CD8-positive, alpha-beta memory T cell (primary cell): ENCODE measurements at regions not wholly inside any gene's neighbourhood (a gene's known extent, or its start where the extent isn't known, plus 50 kb on each side); places are given as distances from the start of the nearest gene placed in this dataset.
"Not testable (repeated sequence)": the region's sequence is repeated elsewhere in the genome, so short reads cannot be mapped to it uniquely, and the experiment has no call there.

Source experiments
- CTCF ChIA-PET: fragments of 350-600 bp; sonication (Branson Sonifier 250); formaldehyde crosslinking; loops from one replicate; lab custom pipeline; 2021; ENCODE audit warnings: antibody characterized with exemption; lab: Charles Lee
- POLR2A ChIA-PET: fragments of 350-600 bp; sonication (Branson Sonifier 250); formaldehyde crosslinking; loops from one replicate; lab custom pipeline; 2021; ENCODE audit warnings: antibody characterized with exemption; lab: Charles Lee
- DNase-seq, 5 donors: peaks; one replicate each; pipeline versions ENCODE4 v3.0.0 to v3.0.0-alpha.2; 2020 to 2022; ENCODE audit warnings: mixed read lengths in 1 of 5
- H3K27ac ChIP-seq: one replicate; pipeline ENCODE4 v1.7.0; 2013; ENCODE audit warnings: low read depth, mild to moderate bottlenecking, low read length, moderate library complexity
- H3K27me3 ChIP-seq: 2 replicates; pipeline ENCODE4 v1.7.0; 2013; ENCODE audit warnings: low read length, mild to moderate bottlenecking; ENCODE audit not compliant: insufficient read depth, poor library complexity, severe bottlenecking
- H3K36me3 ChIP-seq: 2 replicates; pipeline ENCODE4 v1.7.0; 2013; ENCODE audit warnings: mild to moderate bottlenecking, low read length, moderate library complexity; ENCODE audit not compliant: insufficient read depth
- H3K4me1 ChIP-seq: 2 replicates; pipeline ENCODE4 v1.7.0; 2013; ENCODE audit warnings: mild to moderate bottlenecking, low read length, moderate library complexity; ENCODE audit not compliant: insufficient read depth
- H3K4me3 ChIP-seq: 2 replicates; pipeline ENCODE4 v1.7.0; 2013; ENCODE audit warnings: mild to moderate bottlenecking, low read length
- H3K9me3 ChIP-seq: 2 replicates; pipeline ENCODE4 v1.7.0; 2013; ENCODE audit warnings: mild to moderate bottlenecking, low read length
- H3K27ac Mint-ChIP-seq, 8 donors: one replicate each; pipeline ENCODE4 v1.8.0; 2020 to 2021; ENCODE audit warnings: mixed read lengths in 8 of 8, mild to moderate bottlenecking in 6 of 8, inconsistent platforms in 3 of 8, moderate library complexity in 3 of 8
- H3K27me3 Mint-ChIP-seq, 2 donors: one replicate each; pipeline ENCODE4 v1.8.0; 2020 to 2021; ENCODE audit warnings: mixed read lengths in 2 of 2, mild to moderate bottlenecking in 1 of 2, moderate library complexity in 1 of 2
- H3K36me3 Mint-ChIP-seq, 3 donors: one replicate each; pipeline ENCODE4 v1.8.0; 2020 to 2021; ENCODE audit warnings: mixed read lengths in 3 of 3, inconsistent platforms in 1 of 3, mild to moderate bottlenecking in 1 of 3
- H3K4me1 Mint-ChIP-seq, 3 donors: one replicate each; pipeline ENCODE4 v1.8.0; 2020 to 2021; ENCODE audit warnings: mixed read lengths in 3 of 3, inconsistent platforms in 1 of 3, mild to moderate bottlenecking in 1 of 3
- H3K4me3 Mint-ChIP-seq, 7 donors: one replicate each; pipeline ENCODE4 v1.8.0; 2020 to 2021; ENCODE audit warnings: mixed read lengths in 7 of 7, mild to moderate bottlenecking in 6 of 7, moderate library complexity in 4 of 7, inconsistent platforms in 2 of 7
- H3K9me3 Mint-ChIP-seq, 5 donors: one replicate each; pipeline ENCODE4 v1.8.0; 2020 to 2022; ENCODE audit warnings: mixed read lengths in 5 of 5, mild to moderate bottlenecking in 3 of 5, moderate library complexity in 2 of 5, inconsistent platforms in 1 of 5

- H3K4me3 Mint-ChIP-seq, H3K27ac Mint-ChIP-seq, H3K27me3 Mint-ChIP-seq, H3K36me3 ChIP-seq, H3K27me3 ChIP-seq, H3K36me3 Mint-ChIP-seq, H3K4me1 ChIP-seq, H3K4me1 Mint-ChIP-seq, DNase-seq, H3K9me3 Mint-ChIP-seq, H3K4me3 ChIP-seq, H3K27ac ChIP-seq, CTCF ChIA-PET, H3K9me3 ChIP-seq, POLR2A ChIA-PET: not testable (repeated sequence)
Observed at GRCh38 chr10:84881696-84882095, 553.3 kb downstream of the CCSER2 start.

- ChIA-PET POLR2A (no interaction called here), CTCF (no interaction called here)
- Mint-ChIP-seq H3K9me3 (peaks cover 0 to 5% (median 0%) of the 10 kb centered on the region in 5 donors), H3K27ac (no peak overlapping the region), H3K27me3 (no peaks in the 10 kb centered on the region), H3K36me3 (no peaks in the 10 kb centered on the region), H3K4me3 (no peak overlapping the region), H3K4me1 (no peaks in the 10 kb centered on the region)
- Histone ChIP-seq H3K4me3 (no peak overlapping the region), H3K9me3 (no peaks in the 10 kb centered on the region), H3K27me3 (no peaks in the 10 kb centered on the region), H3K4me1 (no peaks in the 10 kb centered on the region), H3K36me3 (no peaks in the 10 kb centered on the region), H3K27ac (no peak overlapping the region)
- no peak for DNase-seq
Observed at GRCh38 chr10:84890706-84891105, 562.3 kb downstream of the CCSER2 start.

GRCh38 chr10:84891631-84892030, 563.2 kb downstream of the CCSER2 start:
- DNase-seq, result no peak
- POLR2A ChIA-PET, result no interaction called here
- H3K36me3 Mint-ChIP-seq, result no peaks in the 10 kb centered on the region
- CTCF ChIA-PET, result no interaction called here
- Histone ChIP-seq H3K36me3 (no peaks in the 10 kb centered on the region), H3K4me1 (no peaks in the 10 kb centered on the region), H3K9me3 (no peaks in the 10 kb centered on the region), H3K27ac (no peak overlapping the region), H3K27me3 (no peaks in the 10 kb centered on the region), H3K4me3 (no peak overlapping the region)
- no peaks in the 10 kb centered on the region for H3K27me3 Mint-ChIP-seq
- no peak overlapping the region for H3K27ac Mint-ChIP-seq
- H3K4me1 Mint-ChIP-seq, result no peaks in the 10 kb centered on the region
- peaks cover 0 to 5% (median 0%) of the 10 kb centered on the region in 5 donors for H3K9me3 Mint-ChIP-seq
- H3K4me3 Mint-ChIP-seq, result no peak overlapping the region

- no peak for DNase-seq
- no peaks in the 10 kb centered on the region for H3K36me3 ChIP-seq
- Mint-ChIP-seq H3K4me3 (no peak overlapping the region), H3K27me3 (no peaks in the 10 kb centered on the region), H3K27ac (no peak overlapping the region), H3K4me1 (no peaks in the 10 kb centered on the region), H3K9me3 (peaks cover 0 to 5% (median 0%) of the 10 kb centered on the region in 5 donors), H3K36me3 (no peaks in the 10 kb centered on the region)
- no peaks in the 10 kb centered on the region for H3K4me1 ChIP-seq
- no peak overlapping the region for H3K4me3 ChIP-seq
- H3K9me3 ChIP-seq, result no peaks in the 10 kb centered on the region
- H3K27ac ChIP-seq, result no peak overlapping the region
- no peaks in the 10 kb centered on the region for H3K27me3 ChIP-seq
- POLR2A ChIA-PET, result no interaction called here
- CTCF ChIA-PET, result no interaction called here
Observed at GRCh38 chr10:84895541-84895940, 567.2 kb downstream of the CCSER2 start.

GRCh38 chr10:84896909-84897308, 568.5 kb downstream of the CCSER2 start:
- H3K27ac Mint-ChIP-seq, result no peak overlapping the region
- H3K4me1 Mint-ChIP-seq, result no peaks in the 10 kb centered on the region
- H3K36me3 Mint-ChIP-seq, result no peaks in the 10 kb centered on the region
- Histone ChIP-seq H3K36me3 (no peaks in the 10 kb centered on the region), H3K9me3 (no peaks in the 10 kb centered on the region), H3K4me1 (no peaks in the 10 kb centered on the region), H3K27me3 (no peaks in the 10 kb centered on the region), H3K4me3 (no peak overlapping the region), H3K27ac (no peak overlapping the region)
- ChIA-PET CTCF (no interaction called here), POLR2A (no interaction called here)
- no peak overlapping the region for H3K4me3 Mint-ChIP-seq
- H3K9me3 Mint-ChIP-seq, result peaks cover 0 to 5% (median 3%) of the 10 kb centered on the region in 5 donors
- DNase-seq, result no peak
- H3K27me3 Mint-ChIP-seq, result no peaks in the 10 kb centered on the region

- Mint-ChIP-seq H3K27ac (no peak overlapping the region), H3K4me1 (no peaks in the 10 kb centered on the region)
Observed at GRCh38 chr10:84899268-84899667, 570.9 kb downstream of the CCSER2 start.

GRCh38 chr10:84900141-84900540, 571.8 kb downstream of the CCSER2 start:
- no peak overlapping the region for H3K4me3 Mint-ChIP-seq
- CTCF ChIA-PET, result interaction anchor here (1.4 kb wide), 1 partner anchor 8 kb away, joined by 3 read pairs; no protein-coding TSS in a partner anchor
- DNase-seq, result no peak

More at GRCh38 chr10:84899268-84899667, 570.9 kb downstream of the CCSER2 start:
- H3K36me3 Mint-ChIP-seq, result no peaks in the 10 kb centered on the region
- no peaks in the 10 kb centered on the region for H3K27me3 Mint-ChIP-seq
- H3K4me3 ChIP-seq, result no peak overlapping the region
- H3K27ac ChIP-seq, result no peak overlapping the region
- ChIA-PET CTCF (interaction anchor here (1.4 kb wide), 1 partner anchor 9 kb away, joined by 3 read pairs; no protein-coding TSS in a partner anchor), POLR2A (no interaction called here)
- H3K27me3 ChIP-seq, result no peaks in the 10 kb centered on the region
- no peaks in the 10 kb centered on the region for H3K4me1 ChIP-seq
- no peak for DNase-seq
- no peaks in the 10 kb centered on the region for H3K36me3 ChIP-seq
- H3K9me3 ChIP-seq, result no peaks in the 10 kb centered on the region
- H3K9me3 Mint-ChIP-seq, result peaks cover 0 to 4% (median 0%) of the 10 kb centered on the region in 5 donors
- no peak overlapping the region for H3K4me3 Mint-ChIP-seq

GRCh38 chr10:84901885-84902284, 573.5 kb downstream of the CCSER2 start:
- CTCF ChIA-PET, result no interaction called here

More at GRCh38 chr10:84900141-84900540, 571.8 kb downstream of the CCSER2 start:
- H3K9me3 ChIP-seq, result no peaks in the 10 kb centered on the region
- no peaks in the 10 kb centered on the region for H3K36me3 ChIP-seq
- H3K36me3 Mint-ChIP-seq, result no peaks in the 10 kb centered on the region
- no peaks in the 10 kb centered on the region for H3K4me1 ChIP-seq
- no peaks in the 10 kb centered on the region for H3K27me3 ChIP-seq
- POLR2A ChIA-PET, result no interaction called here
- H3K27ac ChIP-seq, result no peak overlapping the region
- no peak overlapping the region for H3K27ac Mint-ChIP-seq
- H3K4me3 ChIP-seq, result no peak overlapping the region
- H3K9me3 Mint-ChIP-seq, result peaks cover 0 to 6% (median 0%) of the 10 kb centered on the region in 5 donors
- H3K27me3 Mint-ChIP-seq, result no peaks in the 10 kb centered on the region
- no peaks in the 10 kb centered on the region for H3K4me1 Mint-ChIP-seq

More at GRCh38 chr10:84901885-84902284, 573.5 kb downstream of the CCSER2 start:
- H3K4me3 Mint-ChIP-seq, result no peak overlapping the region
- no peak for DNase-seq
- H3K36me3 Mint-ChIP-seq, result no peaks in the 10 kb centered on the region
- H3K27ac Mint-ChIP-seq, result no peak overlapping the region
- no peaks in the 10 kb centered on the region for H3K27me3 Mint-ChIP-seq
- Histone ChIP-seq H3K4me1 (no peaks in the 10 kb centered on the region), H3K4me3 (no peak overlapping the region), H3K9me3 (no peaks in the 10 kb centered on the region), H3K27ac (no peak overlapping the region), H3K27me3 (no peaks in the 10 kb centered on the region), H3K36me3 (no peaks in the 10 kb centered on the region)
- no peaks in the 10 kb centered on the region for H3K4me1 Mint-ChIP-seq
- H3K9me3 Mint-ChIP-seq, result peaks cover 0 to 6% (median 0%) of the 10 kb centered on the region in 5 donors
- POLR2A ChIA-PET, result no interaction called here
